SU-DHL-6 (cell line): ENCODE measurements at regions not wholly inside any gene's neighbourhood (a gene's known extent, or its start where the extent isn't known, plus 50 kb on each side); places are given as distances from the start of the nearest gene placed in this dataset.

ENCODE experiments used
- CTCF ChIP-seq: fragments of 200-600 bp; sonication (generic); IDR thresholded peaks from one replicate; pipeline ENCODE4 v1.5.1; 2017; ENCODE audit warnings: antibody characterized with exemption, mild to moderate bottlenecking, low read length, moderate library complexity; ENCODE audit not compliant: insufficient read depth, poor library complexity, severe bottlenecking
- EZH2phosphoT487 ChIP-seq: fragments of 200-600 bp; sonication (generic), shearing (Covaris generic); conservative IDR thresholded peaks from 2 replicates; pipeline ENCODE4 v1.6.1; 2018; ENCODE audit warnings: mild to moderate bottlenecking, antibody characterized with exemption, low read length, moderate library complexity, mixed read lengths

GRCh38 chr16:55017321-55017720, 86.7 kb downstream of the IRX5 start:
- TF ChIP-seq CTCF: no peak
- no peak for TF ChIP-seq EZH2phosphoT487
